ENCODE measurements at regions not wholly inside any gene's neighbourhood (a gene's known extent, or its start where the extent isn't known, plus 50 kb on each side); places are given as distances from the start of the nearest gene placed in this dataset.
"Not testable (repeated sequence)": the region's sequence is repeated elsewhere in the genome, so short reads cannot be mapped to it uniquely, and the experiment has no call there.

GRCh38 chr7:25672496-25672895 lies 444.2 kb upstream of the NPVF start:
- no peak for DNase-seq

GRCh38 chr7:25675789-25676474 lies 447.6 kb upstream of the NPVF start:
- DNase-seq = no peak

GRCh38 chr7:25677595-25677994 lies 449.3 kb upstream of the NPVF start:
- DNase-seq = no peak

- no peak for DNase-seq
These were observed 449.9 kb upstream of the NPVF start for GRCh38 chr7:25678215-25678614.

GRCh38 chr7:25680636-25681035 lies 452.4 kb upstream of the NPVF start:
- DNase-seq = no peak

- DNase-seq = no peak
These were observed 456.1 kb upstream of the NPVF start for GRCh38 chr7:25684360-25684759.

- DNase-seq = no peak
These were observed 458.2 kb upstream of the NPVF start for GRCh38 chr7:25686493-25686892.

GRCh38 chr7:25694211-25694610 lies 457.8 kb upstream of the NFE2L3 start:
- DNase-seq = no peak

- DNase-seq = no peak
These were observed 457.3 kb upstream of the NFE2L3 start for GRCh38 chr7:25694699-25695098.

- DNase-seq = no peak
These were observed 455.4 kb upstream of the NFE2L3 start for GRCh38 chr7:25696571-25696970.

- no peak for DNase-seq
These were observed 453.4 kb upstream of the NFE2L3 start for GRCh38 chr7:25698451-25699113.

GRCh38 chr7:25700141-25700540 lies 451.9 kb upstream of the NFE2L3 start:
- DNase-seq = not testable (repeated sequence)

GRCh38 chr7:25704413-25704812 lies 447.6 kb upstream of the NFE2L3 start:
- no peak for DNase-seq

GRCh38 chr7:25706764-25707163 lies 445.2 kb upstream of the NFE2L3 start:
- no peak for DNase-seq

GRCh38 chr7:25707768-25708620 lies 444.0 kb upstream of the NFE2L3 start:
- DNase-seq = no peak

- DNase-seq = no peak
These were observed 441.0 kb upstream of the NFE2L3 start for GRCh38 chr7:25710959-25711358.

GRCh38 chr7:25711940-25712339 lies 440.1 kb upstream of the NFE2L3 start:
- DNase-seq = no peak

GRCh38 chr7:25712500-25712899 lies 439.5 kb upstream of the NFE2L3 start:
- DNase-seq = no peak

- no peak for DNase-seq
These were observed 438.0 kb upstream of the NFE2L3 start for GRCh38 chr7:25714013-25714412.

GRCh38 chr7:25716421-25716820 lies 435.6 kb upstream of the NFE2L3 start:
- peak; percentile 48 for DNase-seq

GRCh38 chr7:25718596-25718995 lies 433.4 kb upstream of the NFE2L3 start:
- no peak for DNase-seq

GRCh38 chr7:25719190-25719896 lies 432.7 kb upstream of the NFE2L3 start:
- DNase-seq = no peak

- peak; percentile 30 for DNase-seq
These were observed 431.6 kb upstream of the NFE2L3 start for GRCh38 chr7:25720427-25720826.
